Bone marrow (tissue), 2 donors: ENCODE measurements at regions not wholly inside any gene's neighbourhood (a gene's known extent, or its start where the extent isn't known, plus 50 kb on each side); places are given as distances from the start of the nearest gene placed in this dataset.
A peak's percentile ranks its signal among the peaks of the same experiment; 100 is the strongest.

Source experiments
- DNase-seq, 2 donors: peaks; one replicate each; lab custom pipeline; 2025; lab: John Stamatoyannopoulos, UW

- peak in 1 of 2 donors; percentile 57 for DNase-seq
Observed at GRCh38 chr2:67974559-67975430, 88.0 kb downstream of the C1D start.

- DNase-seq: no peak
Observed at GRCh38 chr2:67977464-67977863, 85.3 kb downstream of the C1D start.

- no peak for DNase-seq
Observed at GRCh38 chr2:67982956-67983355, 79.8 kb downstream of the C1D start.

GRCh38 chr2:67984600-67984999 lies 78.2 kb downstream of the C1D start:
- no peak for DNase-seq

- no peak for DNase-seq
Observed at GRCh38 chr2:67985586-67985985, 77.2 kb downstream of the C1D start.

GRCh38 chr2:67986258-67986657 lies 76.5 kb downstream of the C1D start:
- DNase-seq: no peak
